Motor neuron (in vitro differentiated cells): ENCODE measurements at regions not wholly inside any gene's neighbourhood (a gene's known extent, or its start where the extent isn't known, plus 50 kb on each side); places are given as distances from the start of the nearest gene placed in this dataset.

ENCODE experiments used
- ATAC-seq, 8 experiments: fragments of 200-7000 bp; cut with Tn5 transposase; replicated peaks in 6 of 8; 2 replicates each; pipeline ENCODE4 v1.8.0; 2021; ENCODE audit warnings: mild to moderate bottlenecking in 8 of 8, moderate library complexity in 8 of 8
- H3K27ac ChIP-seq, 2 donors: fragments of 250-450 bp; sonication (Bioruptor Pico); 2 replicates each; pipeline ENCODE4 v1.9.0; 2021; ENCODE audit warnings: antibody characterized with exemption in 2 of 2, mild to moderate bottlenecking in 2 of 2, moderate library complexity in 1 of 2
- H3K4me1 ChIP-seq, 2 donors: fragments of 250-450 bp; sonication (Bioruptor Pico); replicated peaks in 1 of 2; 2 replicates each; pipeline ENCODE4 v1.6.1; 2021; ENCODE audit warnings: antibody characterized with exemption in 2 of 2, mild to moderate bottlenecking in 2 of 2, moderate library complexity in 1 of 2
- H3K4me3 ChIP-seq, 5 donors: fragments of 250-450 bp; sonication (Bioruptor Pico); 2 replicates each; pipeline ENCODE4 v1.9.0; 2021; ENCODE audit warnings: antibody characterized with exemption in 5 of 5, mild to moderate bottlenecking in 5 of 5, moderate library complexity in 4 of 5
- WGBS, 10 experiments: fragments of 450-650 bp; shearing (Covaris generic); methylation state at CpG; one replicate each; pipeline ENCODE4 v1.0.0; 2022; 5-methylcytosine and 5-hydroxymethylcytosine counted together
- in situ Hi-C, 9 experiments: fragments of 400-800 bp; cut with MboI; loops; one replicate each; pipeline ENCODE4 v1.15.0; 2021; ENCODE audit warnings: low sequenced_read_pairs in 9 of 9, low pct_unique_long_range_greater_than_20kb in 2 of 9; ENCODE audit not compliant: unreplicated experiment in 9 of 9

- WGBS, 10 experiments = 0 to 100% (median 61%) methylated on average over 2 to 5 of the region's 5 CpGs; no CpG with 5 or more reads in 1 of the 10 experiments
- no peak overlapping the region for H3K4me3 ChIP-seq
- in situ Hi-C loops = no loop called here
- ATAC-seq = no peak
- no peak overlapping the region for H3K27ac ChIP-seq
- no peaks in the 10 kb centered on the region for H3K4me1 ChIP-seq
These were observed 716.7 kb downstream of the VRK1 start for GRCh38 chr14:97513891-97514290.

GRCh38 chr14:97517566-97518234 lies 720.5 kb downstream of the VRK1 start:
- no peak for ATAC-seq
- Histone ChIP-seq H3K27ac (no peak overlapping the region), H3K4me1 (no peaks in the 10 kb centered on the region), H3K4me3 (no peak overlapping the region)
- 0 to 74% (median 27%) methylated on average over 2 to 5 of the region's 5 CpGs; no CpG with 5 or more reads in 5 of the 10 experiments for WGBS, 10 experiments
- in situ Hi-C loops = no loop called here

- 9 to 80% (median 47%) methylated on average over 1 to 3 of the region's 3 CpGs; no CpG with 5 or more reads in 2 of the 10 experiments for WGBS, 10 experiments
- in situ Hi-C loops = no loop called here
These were observed 726.8 kb downstream of the VRK1 start for GRCh38 chr14:97523936-97524335.

GRCh38 chr14:97524589-97525319 lies 727.6 kb downstream of the VRK1 start:
- H3K4me1 ChIP-seq = peaks cover 0 to 14% of the 10 kb centered on the region in 2 donors
- 11 to 100% (median 68%) methylated on average over 1 to 6 of the region's 7 CpGs; no CpG with 5 or more reads in 1 of the 10 experiments for WGBS, 10 experiments
- no peak overlapping the region for H3K27ac ChIP-seq
- H3K4me3 ChIP-seq = no peak overlapping the region
- ATAC-seq = peak in 2 of 8 experiments; percentile 19 to 44
- in situ Hi-C loops = no loop called here

More at GRCh38 chr14:97523936-97524335, 726.8 kb downstream of the VRK1 start:
- no peak overlapping the region for H3K27ac ChIP-seq
- ATAC-seq = peak in 6 of 8 experiments; percentile 16 to 83 (median 50)
- H3K4me1 ChIP-seq = peaks cover 0 to 14% of the 10 kb centered on the region in 2 donors
- no peak overlapping the region for H3K4me3 ChIP-seq

- ATAC-seq = no peak
- H3K4me3 ChIP-seq = no peak overlapping the region
- 0 to 71% (median 30%) methylated on average over 1 to 4 of the region's 4 CpGs; no CpG with 5 or more reads in 4 of the 10 experiments for WGBS, 10 experiments
- in situ Hi-C loops = no loop called here
- H3K27ac ChIP-seq = no peak overlapping the region
- peaks cover 0 to 14% of the 10 kb centered on the region in 2 donors for H3K4me1 ChIP-seq
These were observed 730.8 kb downstream of the VRK1 start for GRCh38 chr14:97527993-97528392.

- in situ Hi-C loops = no loop called here
- no peaks in the 10 kb centered on the region for H3K4me1 ChIP-seq
- 60% methylated on average over 1 of the region's 1 CpG; no CpG with 5 or more reads in 9 of the 10 experiments for WGBS, 10 experiments
- no peak overlapping the region for H3K27ac ChIP-seq
- H3K4me3 ChIP-seq = no peak overlapping the region
- ATAC-seq = no peak
These were observed 734.9 kb downstream of the VRK1 start for GRCh38 chr14:97532052-97532451.

- WGBS, 10 experiments = 21 to 89% (median 66%) methylated on average over 1 to 4 of the region's 4 CpGs
These were observed 739.2 kb downstream of the VRK1 start for GRCh38 chr14:97536421-97536820.

GRCh38 chr14:97538749-97539410 lies 741.7 kb downstream of the VRK1 start:
- in situ Hi-C loops = no loop called here
- ATAC-seq = no peak
- no peaks in the 10 kb centered on the region for H3K4me1 ChIP-seq
- H3K27ac ChIP-seq = no peak overlapping the region
- 0 to 86% (median 60%) methylated on average over 1 to 9 of the region's 10 CpGs; no CpG with 5 or more reads in 3 of the 10 experiments for WGBS, 10 experiments
- no peak overlapping the region for H3K4me3 ChIP-seq

More at GRCh38 chr14:97536421-97536820, 739.2 kb downstream of the VRK1 start:
- no peaks in the 10 kb centered on the region for H3K4me1 ChIP-seq
- H3K27ac ChIP-seq = no peak overlapping the region
- in situ Hi-C loops = no loop called here
- peak in 1 of 8 experiments; percentile 61 for ATAC-seq
- H3K4me3 ChIP-seq = no peak overlapping the region

GRCh38 chr14:97539411-97539795 lies 742.2 kb downstream of the VRK1 start:
- in situ Hi-C loops = no loop called here
- ATAC-seq = no peak
- H3K27ac ChIP-seq = no peak overlapping the region
- H3K4me1 ChIP-seq = no peaks in the 10 kb centered on the region
- WGBS, 10 experiments = 0 to 100% (median 54%) methylated on average over 1 to 3 of the region's 5 CpGs; no CpG with 5 or more reads in 4 of the 10 experiments
- no peak overlapping the region for H3K4me3 ChIP-seq

- H3K4me3 ChIP-seq = no peak overlapping the region
- H3K27ac ChIP-seq = no peak overlapping the region
- WGBS, 10 experiments = 0 to 80% (median 57%) methylated on average over 1 to 3 of the region's 3 CpGs; no CpG with 5 or more reads in 4 of the 10 experiments
- ATAC-seq = no peak
- no peaks in the 10 kb centered on the region for H3K4me1 ChIP-seq
- in situ Hi-C loops = no loop called here
These were observed 742.7 kb downstream of the VRK1 start for GRCh38 chr14:97539884-97540283.

GRCh38 chr14:97543221-97543620 lies 746.0 kb downstream of the VRK1 start:
- no peak overlapping the region for H3K4me3 ChIP-seq
- ATAC-seq = no peak
- in situ Hi-C loops = no loop called here
- no peaks in the 10 kb centered on the region for H3K4me1 ChIP-seq
- no peak overlapping the region for H3K27ac ChIP-seq
- WGBS, 10 experiments = 35 to 100% (median 88%) methylated on average over 1 to 5 of the region's 5 CpGs; no CpG with 5 or more reads in 1 of the 10 experiments

- Histone ChIP-seq H3K4me1 (no peaks in the 10 kb centered on the region), H3K4me3 (no peak overlapping the region), H3K27ac (no peak overlapping the region)
- in situ Hi-C loops = no loop called here
- ATAC-seq = no peak
- WGBS, 10 experiments = 0 to 83% (median 50%) methylated on average over 1 of the region's 1 CpG; no CpG with 5 or more reads in 3 of the 10 experiments
These were observed 746.6 kb downstream of the VRK1 start for GRCh38 chr14:97543816-97544215.

- 10 to 100% (median 83%) methylated on average over 1 to 4 of the region's 4 CpGs; no CpG with 5 or more reads in 1 of the 10 experiments for WGBS, 10 experiments
- no peak overlapping the region for H3K27ac ChIP-seq
- no peak overlapping the region for H3K4me3 ChIP-seq
- H3K4me1 ChIP-seq = no peaks in the 10 kb centered on the region
- in situ Hi-C loops = no loop called here
- ATAC-seq = no peak
These were observed 747.4 kb downstream of the VRK1 start for GRCh38 chr14:97544571-97544970.
